GM10248 (cell line): ENCODE measurements at regions not wholly inside any gene's neighbourhood (a gene's known extent, or its start where the extent isn't known, plus 50 kb on each side); places are given as distances from the start of the nearest gene placed in this dataset.

Experiments used
- CTCF ChIA-PET: fragments of 300-600 bp; sonication (Branson Sonifier 250); formaldehyde crosslinking; extraction: SDS; loops from one replicate; lab custom pipeline; 2021; ENCODE audit warnings: antibody characterized with exemption; lab: Yijun Ruan, JAX
- POLR2A ChIA-PET: fragments of 350-650 bp; sonication (Branson Sonifier 250); formaldehyde crosslinking; extraction: SDS; loops from one replicate; lab custom pipeline; 2020; ENCODE audit warnings: antibody characterized with exemption; lab: Yijun Ruan, JAX
- DNase-seq: peaks from one replicate; pipeline ENCODE4 v3.0.0; 2012; ENCODE audit errors: extremely low spot score
- TF ChIP-seq, protein P1 (sequence below): IDR thresholded peaks from 2 replicates; pipeline ENCODE4 v1.5.1; 2012; ENCODE audit warnings: mild to moderate bottlenecking, low read depth; ENCODE audit errors: extremely low read depth, missing control alignments, control extremely low read depth

DNA sequence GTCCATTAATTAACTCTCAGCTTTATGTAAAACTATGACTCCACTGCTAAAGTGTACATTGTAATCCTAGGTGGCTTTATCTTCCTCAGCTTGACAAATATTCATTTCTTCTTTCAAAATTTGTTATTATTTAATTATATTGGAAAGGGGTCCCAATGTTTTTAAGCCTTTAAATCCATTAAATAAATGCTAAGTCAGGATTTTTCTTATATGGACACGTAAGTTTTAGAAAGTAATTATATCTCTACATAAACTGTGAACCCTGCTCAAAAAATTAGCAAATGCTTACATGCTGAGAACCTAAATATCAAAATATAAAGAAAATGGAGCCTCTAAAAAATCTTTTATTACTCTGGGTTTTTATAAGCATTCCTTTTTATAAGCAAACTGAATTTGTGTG lies 78.2 kb upstream of the MIR17HG start:
- POLR2A ChIA-PET: no interaction called here
- TF ChIP-seq, protein P1, sequence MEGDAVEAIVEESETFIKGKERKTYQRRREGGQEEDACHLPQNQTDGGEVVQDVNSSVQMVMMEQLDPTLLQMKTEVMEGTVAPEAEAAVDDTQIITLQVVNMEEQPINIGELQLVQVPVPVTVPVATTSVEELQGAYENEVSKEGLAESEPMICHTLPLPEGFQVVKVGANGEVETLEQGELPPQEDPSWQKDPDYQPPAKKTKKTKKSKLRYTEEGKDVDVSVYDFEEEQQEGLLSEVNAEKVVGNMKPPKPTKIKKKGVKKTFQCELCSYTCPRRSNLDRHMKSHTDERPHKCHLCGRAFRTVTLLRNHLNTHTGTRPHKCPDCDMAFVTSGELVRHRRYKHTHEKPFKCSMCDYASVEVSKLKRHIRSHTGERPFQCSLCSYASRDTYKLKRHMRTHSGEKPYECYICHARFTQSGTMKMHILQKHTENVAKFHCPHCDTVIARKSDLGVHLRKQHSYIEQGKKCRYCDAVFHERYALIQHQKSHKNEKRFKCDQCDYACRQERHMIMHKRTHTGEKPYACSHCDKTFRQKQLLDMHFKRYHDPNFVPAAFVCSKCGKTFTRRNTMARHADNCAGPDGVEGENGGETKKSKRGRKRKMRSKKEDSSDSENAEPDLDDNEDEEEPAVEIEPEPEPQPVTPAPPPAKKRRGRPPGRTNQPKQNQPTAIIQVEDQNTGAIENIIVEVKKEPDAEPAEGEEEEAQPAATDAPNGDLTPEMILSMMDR: no peak
- DNase-seq: no peak
- CTCF ChIA-PET: interaction anchor here (1.9 kb wide), 1 partner anchor 28 kb away, joined by 5 read pairs; no protein-coding TSS in a partner anchor

DNA sequence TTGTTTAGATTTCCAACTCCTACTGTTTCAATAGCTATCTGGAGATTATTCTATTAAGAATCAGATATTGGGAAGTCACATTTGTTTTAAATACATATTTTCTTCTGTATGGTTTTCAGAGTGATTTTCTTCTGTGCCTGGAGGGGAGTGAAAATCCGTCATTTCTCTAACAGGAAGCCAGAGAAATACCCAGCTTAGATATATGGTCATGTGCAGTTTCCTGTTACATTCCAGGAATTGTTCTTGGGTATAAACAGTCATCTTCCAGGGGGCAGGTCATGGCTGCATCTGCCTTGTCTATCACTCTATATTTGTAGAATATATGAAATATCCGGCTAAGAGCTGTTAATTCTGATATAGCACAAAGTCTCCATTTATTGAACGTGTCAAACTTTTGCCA lies 77.5 kb upstream of the MIR17HG start:
- CTCF ChIA-PET: interaction anchor here (1.3 to 1.9 kb wide), 2 partner anchors 27 to 51 kb away, joined by 3 to 5 read pairs; no protein-coding TSS in a partner anchor
- DNase-seq: no peak
- TF ChIP-seq, protein P1: no peak
- POLR2A ChIA-PET: no interaction called here

DNA sequence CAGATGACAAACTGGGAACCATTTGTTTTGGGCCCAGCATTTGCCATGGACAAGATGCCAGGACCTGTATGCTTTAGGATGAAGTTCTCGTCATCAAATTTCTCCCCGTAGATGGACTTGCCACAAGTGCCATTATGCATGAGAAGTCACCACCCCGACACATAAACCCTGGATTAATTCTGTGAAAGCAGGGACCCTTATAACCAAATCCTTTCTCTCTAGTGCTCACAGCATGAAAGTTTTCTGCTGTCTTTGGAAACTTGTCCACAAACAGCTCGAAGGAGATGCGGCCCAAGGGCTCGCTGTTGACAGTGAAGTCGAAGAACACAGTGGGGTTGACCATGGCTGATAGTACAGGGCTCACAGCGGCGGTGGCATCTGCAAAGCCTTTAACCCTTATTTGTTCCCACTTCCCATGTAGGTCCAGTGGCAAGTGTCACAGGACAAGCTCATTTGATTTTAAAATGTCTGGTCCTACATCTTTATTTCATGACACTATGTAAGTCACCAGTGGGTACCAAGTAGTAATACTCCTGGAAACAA lies 75.2 kb upstream of the MIR17HG start:
- CTCF ChIA-PET: interaction anchor here (1.3 kb wide), 1 partner anchor 16 kb away, joined by 4 read pairs; no protein-coding TSS in a partner anchor
- DNase-seq: no peak
- TF ChIP-seq, protein P1: no peak
- POLR2A ChIA-PET: no interaction called here

DNA sequence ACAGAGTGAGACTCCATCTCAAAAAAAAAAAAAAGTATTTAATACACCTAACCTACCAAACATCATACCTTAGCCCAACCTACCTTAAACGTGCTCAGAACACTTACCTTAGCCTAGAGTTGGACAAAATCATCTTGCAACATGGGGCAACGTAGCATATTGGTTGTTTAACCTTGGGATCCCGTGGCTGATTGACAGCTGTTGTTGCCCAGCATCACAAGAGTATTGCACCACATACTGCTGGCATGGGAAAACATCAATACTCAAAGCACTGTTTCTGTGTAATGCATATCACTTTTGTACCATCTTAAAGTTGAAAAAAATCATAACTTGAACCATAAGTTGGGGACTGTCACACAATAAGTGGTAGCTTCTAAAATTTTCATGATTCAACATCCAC lies 73.8 kb upstream of the MIR17HG start:
- POLR2A ChIA-PET: no interaction called here
- CTCF ChIA-PET: interaction anchor here (0.7 to 1.6 kb wide), 3 partner anchors 10 to 17 kb away, joined by 3 to 4 read pairs (median 4); no protein-coding TSS in a partner anchor
- DNase-seq: no peak
- TF ChIP-seq, protein P1: no peak

DNA sequence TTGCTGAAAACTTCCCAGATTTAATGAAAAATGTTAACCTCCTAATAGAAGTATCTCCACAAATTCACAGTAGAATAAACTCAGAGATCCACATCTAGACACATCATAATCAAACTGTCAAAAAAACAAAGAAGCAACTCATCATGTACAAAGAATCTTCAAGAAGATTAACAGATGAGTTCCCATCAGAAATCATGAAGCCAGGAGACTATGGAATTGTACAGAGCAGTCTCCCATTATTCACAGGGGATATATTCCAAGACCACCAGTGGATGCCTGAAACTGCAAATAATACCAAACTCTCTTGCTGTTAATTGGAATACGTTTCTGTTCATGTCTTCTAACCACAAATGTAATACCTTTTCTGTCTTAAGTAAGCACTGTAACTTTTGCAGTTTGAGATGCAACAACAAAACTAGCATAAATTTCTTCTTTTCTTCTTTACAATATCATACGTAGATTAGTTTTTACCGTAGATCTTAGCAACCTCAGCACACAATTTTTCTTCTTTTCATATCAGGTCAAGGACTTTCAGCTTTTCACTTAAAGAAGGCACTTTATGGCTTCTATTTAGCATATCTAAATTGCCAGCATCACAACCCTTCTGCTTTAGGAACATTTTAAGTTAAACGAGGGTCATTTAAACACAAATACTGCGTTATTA lies 70.3 kb upstream of the MIR17HG start:
- TF ChIP-seq, protein P1: no peak
- ChIA-PET POLR2A (no interaction called here), CTCF (interaction anchor here (1.3 kb wide), 1 partner anchor 31 kb away, joined by 3 read pairs; no protein-coding TSS in a partner anchor)
- no peak for DNase-seq

DNA sequence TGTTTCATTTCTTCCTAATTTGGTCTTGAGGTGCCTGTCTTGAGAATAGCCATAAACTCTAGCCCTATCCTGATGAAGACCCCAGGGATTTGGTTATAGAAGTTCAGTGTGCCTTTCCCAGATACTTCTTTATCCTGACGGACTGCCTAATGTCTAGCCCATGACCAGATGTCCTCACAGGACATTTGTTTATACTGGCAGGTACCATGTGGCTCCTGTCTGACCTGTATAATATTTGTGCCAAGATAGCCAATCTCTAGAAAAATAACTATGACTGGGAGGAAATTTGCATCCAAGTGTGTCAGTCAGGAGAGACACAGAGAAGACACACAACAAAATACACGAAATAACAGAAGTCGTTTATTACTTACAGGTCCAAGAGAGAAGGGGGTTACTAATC lies 69.2 kb upstream of the MIR17HG start:
- DNase-seq: no peak
- CTCF ChIA-PET: no interaction called here
- POLR2A ChIA-PET: no interaction called here
- TF ChIP-seq, protein P1: no peak
